GM21717 (cell line): ENCODE measurements at regions not wholly inside any gene's neighbourhood (a gene's known extent, or its start where the extent isn't known, plus 50 kb on each side); places are given as distances from the start of the nearest gene placed in this dataset.

Experiments used
- ATAC-seq: cut with Tn5 transposase; IDR thresholded peaks from one replicate; pipeline ENCODE4 v1.9.1; 2021; ENCODE audit warnings: mild to moderate bottlenecking, moderate library complexity; ENCODE audit not compliant: unreplicated experiment

DNA sequence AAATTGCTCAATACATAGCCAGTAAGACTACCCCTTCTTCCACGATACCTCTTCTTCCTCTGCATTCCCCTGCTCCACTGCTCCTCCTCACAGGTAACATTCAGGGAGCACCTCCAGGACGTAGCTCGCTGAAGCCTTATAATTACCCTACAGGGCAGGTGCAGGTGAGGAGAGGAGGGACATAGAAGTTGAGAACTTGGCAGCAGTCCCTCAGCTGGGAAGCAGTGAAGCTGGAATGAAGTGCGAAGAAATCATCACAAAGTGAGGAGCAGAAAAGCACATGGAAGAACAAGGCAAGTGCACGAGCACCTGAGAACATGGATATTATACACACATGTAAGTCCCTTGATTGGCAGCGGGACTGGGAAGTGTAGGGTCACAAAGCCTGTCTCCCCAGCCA is 118.2 kb downstream of the HSD17B3 start:
- ATAC-seq = no peak

DNA sequence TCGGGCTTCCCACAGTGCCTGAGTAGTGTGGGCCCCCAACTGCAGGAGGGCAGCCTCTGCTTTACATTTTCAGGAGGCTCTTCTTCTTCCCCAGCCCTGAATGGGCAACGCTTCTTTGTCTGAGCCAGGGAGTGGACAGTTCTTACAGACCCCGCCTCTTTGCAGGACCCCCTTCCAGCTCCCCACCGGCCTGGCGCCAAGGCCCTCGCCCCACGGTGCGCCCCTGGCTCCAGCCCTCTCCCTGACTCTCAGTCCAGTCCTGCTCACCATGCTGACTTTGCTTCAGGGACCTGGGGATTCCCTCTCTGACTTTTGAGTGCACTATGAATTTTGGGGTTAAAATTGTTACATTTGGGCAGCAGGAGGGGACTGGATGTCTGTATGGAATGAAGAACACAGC is 123.8 kb downstream of the HSD17B3 start:
- ATAC-seq = no peak

DNA sequence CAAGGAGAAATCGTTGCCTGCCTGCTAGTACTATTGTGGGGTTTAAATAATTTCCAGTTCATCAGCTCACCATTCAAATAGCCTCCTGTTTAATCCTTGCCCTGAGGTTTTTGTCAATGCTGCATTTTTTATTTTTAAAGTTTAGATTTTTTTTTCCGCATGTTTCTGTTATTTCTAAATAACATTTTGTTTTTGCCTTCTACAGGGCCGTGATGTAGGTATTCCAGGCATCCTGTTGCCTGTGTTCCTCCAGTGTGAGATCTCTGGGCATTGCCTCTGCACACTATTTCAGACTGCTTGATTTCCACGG is 124.3 kb downstream of the HSD17B3 start:
- no peak for ATAC-seq

DNA sequence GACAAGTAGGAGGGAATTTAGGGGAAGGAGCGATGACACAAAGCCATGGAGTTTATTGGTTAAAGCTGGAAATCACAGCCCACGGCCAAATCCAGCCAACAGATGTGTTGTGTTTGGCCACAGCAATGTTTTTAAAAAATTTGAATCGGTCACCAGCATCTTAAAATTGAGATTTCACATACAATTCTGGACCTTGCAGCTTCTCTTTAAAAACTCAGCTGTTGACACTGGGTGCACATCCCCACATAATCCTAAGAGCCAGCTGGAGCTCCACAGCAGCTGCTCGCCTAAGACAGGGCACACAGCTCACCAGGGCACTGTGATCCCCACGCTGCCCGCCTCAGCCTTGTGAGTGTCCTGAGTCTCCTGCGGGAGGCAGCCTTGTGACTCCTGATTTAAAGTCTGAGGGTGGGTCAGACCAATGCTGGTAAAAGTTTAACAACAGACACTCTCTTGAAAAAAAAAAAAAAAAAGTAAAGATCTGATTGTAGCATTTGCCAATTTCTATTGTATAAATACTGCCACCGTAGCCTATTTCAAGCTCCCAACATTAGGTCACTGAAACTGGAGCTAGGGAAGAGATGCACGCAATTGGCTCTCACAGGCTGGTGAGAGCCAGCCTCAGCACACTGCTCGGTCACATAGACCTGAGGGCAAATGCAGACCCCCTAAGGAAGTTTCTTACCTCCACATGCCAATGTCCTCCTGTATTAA is 124.8 kb downstream of the HSD17B3 start:
- ATAC-seq = no peak

DNA sequence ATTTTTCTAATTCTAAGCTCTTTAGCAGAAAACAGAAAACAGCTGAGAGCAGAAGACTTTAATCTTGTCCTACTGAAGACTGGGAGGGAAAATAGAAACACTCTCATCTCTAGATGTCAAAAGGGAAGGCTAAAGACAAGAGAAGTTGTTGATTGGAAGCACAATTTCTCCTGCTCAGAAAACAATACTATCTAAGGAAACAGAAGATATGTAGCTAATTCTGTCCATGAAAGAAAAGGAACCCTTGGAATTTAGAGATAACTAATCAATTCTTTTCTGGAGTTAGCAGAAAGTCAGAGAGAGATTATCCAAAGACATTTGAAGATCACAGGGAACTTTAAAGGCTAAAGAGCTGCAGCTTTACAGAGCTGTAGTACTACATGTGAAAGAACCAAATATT is 126.2 kb downstream of the HSD17B3 start:
- ATAC-seq = no peak

DNA sequence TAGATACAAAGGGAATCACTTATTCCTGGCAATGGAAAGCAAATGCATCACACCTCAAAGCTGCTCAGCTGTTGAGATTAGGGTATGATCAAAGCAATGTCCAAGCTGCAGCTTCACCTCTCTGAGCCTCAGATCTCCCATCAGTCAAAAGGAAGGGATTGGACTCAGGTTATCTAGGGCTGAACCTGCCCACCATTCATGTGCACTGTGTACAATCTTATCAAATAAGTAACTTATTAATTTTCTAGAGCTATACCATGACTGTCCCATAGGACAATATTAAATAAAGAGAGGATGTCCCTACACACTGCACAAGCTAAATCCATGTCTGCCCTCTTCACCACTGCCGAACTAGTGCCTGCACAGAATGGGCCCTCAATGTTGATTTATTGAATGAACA is 127.0 kb downstream of the HSD17B3 start:
- no peak for ATAC-seq

DNA sequence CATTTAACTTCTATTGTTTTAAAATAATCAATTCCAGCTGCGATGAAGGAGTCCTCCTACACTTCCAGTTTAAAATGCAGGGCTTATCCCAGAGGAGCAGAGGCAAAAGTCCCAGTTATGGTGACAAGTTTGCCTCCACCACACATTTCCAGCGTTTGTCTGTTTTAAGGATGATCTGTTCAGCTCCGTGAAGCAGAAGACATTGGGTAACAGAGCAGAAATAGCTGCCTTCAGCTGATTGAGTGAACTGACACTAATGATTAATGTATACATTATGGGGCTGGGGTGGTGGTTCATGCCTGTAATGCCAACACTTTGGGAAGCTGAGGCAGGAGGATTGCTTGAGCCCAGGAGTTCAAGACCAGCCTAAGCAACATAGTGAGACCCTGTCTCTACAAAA is 127.6 kb downstream of the HSD17B3 start:
- no peak for ATAC-seq

DNA sequence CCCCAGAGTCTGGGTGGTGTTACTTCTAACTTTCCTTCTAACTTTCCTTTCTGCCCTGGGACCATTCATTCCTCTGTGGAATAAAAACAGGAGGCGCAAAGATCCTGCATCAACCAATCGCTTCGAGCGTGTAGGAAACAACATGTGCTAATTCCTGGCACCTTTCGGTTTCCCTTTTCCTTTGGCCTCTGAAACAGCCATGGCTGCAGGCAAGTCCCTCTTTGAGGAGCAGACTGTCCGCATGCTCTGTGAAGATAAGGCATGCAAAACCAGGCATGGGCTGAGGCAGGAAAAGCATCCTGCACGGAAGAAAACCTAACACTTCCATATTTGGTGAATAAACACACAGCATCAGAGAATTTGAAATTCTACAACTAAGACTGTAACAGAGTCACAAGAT is 128.3 kb downstream of the HSD17B3 start:
- no peak for ATAC-seq

DNA sequence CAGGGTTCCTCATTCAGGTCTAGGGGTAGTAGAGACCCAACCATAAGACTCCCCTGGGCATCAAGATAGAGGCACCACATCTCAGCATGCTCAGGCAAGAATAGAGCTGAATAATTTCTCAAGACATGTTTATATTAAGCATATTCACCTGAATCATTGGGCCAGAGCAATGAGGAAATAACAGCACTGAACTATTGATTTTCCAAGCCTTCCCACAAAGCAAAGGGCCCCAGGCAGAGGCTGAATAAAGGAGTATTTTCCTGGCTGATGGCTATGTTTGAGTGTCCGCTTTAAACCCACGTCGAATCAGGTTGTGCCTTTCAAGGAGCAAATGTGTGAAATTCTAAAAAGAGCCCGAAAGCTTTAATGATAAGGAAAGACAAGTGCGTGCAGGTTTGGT is 129.2 kb downstream of the HSD17B3 start:
- ATAC-seq = no peak

DNA sequence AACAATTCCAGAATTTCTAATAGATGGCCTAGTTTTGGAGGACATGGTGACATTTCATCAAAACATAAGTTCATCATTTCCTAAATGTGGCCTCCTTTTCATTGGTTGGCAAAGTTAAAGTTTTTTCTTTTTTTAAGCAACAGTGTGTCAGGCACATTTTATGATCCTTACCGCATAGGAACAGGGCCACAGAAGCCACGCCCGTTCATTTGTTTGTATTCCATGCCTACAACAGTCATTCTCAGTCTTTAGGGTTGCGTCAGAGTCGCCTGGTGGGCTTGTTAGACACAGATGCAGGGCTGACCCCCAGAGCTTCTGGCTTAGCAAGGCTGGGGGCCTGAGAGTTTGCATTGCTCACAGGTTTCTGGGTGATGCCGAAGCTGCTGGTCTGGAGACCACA is 130.2 kb downstream of the HSD17B3 start:
- no peak for ATAC-seq

DNA sequence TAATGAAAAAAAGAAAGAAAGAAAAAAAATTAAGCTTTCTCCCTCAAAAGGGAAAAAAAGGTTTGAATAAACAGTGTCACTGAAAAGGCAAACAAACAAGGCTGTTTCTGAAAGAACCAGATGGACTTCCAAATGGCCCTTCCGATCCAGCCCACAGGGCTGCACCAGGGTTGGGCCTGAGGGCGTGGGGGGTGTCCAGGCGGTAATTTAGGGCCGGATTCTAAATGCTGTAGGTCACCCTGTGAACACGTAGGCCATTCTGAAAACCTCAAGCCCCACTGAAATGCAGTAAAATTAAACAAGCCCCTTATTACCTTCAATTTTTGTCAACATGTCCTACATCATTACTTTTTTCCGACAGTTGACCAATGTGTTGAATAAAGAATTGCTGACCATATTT is 132.1 kb downstream of the HSD17B3 start:
- no peak for ATAC-seq

DNA sequence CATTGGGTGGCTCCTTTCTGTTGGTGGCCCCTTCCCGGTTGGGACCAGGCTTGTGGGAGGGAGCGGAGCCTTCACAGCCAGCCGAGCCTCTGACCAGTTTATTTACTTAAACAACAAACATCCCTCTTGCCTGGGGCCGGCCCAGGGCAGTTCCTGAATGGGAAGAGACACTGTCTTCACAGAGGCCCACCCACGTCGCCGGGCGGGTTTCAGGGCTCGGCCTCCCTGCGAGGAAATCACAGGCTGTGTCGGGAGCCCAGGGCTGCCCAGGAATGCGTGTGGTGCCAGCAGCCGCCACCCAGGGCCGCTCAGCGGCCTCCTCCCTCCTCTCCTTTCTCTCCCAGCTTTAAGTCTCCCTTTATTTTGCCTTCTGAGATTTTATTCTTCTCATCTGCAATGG is 132.5 kb downstream of the HSD17B3 start:
- no peak for ATAC-seq

DNA sequence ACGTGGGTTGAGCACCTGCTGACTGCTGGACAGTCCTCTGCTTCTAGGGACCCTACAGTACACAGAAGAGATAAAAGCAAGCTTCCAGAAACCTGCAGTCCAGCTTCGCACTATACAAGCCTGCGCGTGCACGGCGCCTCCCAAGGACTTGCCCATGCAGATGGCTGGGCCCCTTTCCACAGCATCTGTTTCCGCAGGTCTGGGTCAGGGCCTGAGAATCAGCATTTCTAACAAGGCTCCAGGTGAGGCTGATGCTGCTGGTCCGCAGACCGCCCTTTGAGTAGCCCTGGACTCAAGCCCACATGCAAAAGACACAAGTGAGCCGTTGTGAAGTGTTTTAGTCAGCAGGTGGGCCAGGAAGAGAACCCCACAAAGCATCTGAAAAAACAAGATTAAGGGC is 133.1 kb downstream of the HSD17B3 start:
- no peak for ATAC-seq

DNA sequence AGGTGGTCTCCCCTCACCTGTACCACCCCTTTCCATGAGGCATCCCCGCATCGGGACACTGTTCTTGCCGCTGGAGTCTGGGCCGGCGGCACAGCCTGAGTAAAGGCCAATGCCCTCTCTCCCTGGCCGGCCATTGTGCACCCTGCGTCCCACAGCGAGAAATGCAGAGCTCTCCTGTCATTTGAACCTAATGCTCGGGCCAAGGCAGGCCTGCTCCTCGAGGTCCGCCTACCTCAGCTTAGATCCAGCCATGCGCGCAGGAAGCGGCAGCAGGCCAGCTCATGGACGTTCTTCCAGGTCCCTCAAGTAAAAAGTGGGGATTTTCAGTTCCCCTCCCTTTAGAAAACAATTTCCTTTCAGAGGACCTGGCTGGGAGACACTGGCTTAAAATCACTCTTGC is 135.0 kb downstream of the HSD17B3 start:
- no peak for ATAC-seq

DNA sequence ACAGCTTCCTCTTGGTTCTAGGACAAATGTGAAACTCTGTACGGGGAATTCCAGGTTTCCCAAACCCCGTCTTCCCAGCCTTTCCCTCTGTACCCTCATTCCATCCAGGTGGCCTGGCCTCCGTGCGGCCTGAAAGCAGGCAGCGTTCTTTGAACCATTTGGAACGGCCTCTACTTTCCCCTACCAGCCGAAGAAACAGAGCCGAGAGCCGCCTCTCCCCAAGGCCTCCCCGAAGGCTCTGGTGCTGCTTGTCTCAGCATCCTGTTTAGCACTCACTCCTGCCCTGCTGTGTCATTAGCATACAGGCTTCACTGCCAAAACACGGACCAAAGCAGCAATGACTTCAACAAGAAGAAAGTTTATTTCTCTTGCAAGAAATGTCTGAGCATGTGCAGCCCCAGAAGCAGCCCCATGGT is 137.7 kb downstream of the HSD17B3 start:
- ATAC-seq = no peak

DNA sequence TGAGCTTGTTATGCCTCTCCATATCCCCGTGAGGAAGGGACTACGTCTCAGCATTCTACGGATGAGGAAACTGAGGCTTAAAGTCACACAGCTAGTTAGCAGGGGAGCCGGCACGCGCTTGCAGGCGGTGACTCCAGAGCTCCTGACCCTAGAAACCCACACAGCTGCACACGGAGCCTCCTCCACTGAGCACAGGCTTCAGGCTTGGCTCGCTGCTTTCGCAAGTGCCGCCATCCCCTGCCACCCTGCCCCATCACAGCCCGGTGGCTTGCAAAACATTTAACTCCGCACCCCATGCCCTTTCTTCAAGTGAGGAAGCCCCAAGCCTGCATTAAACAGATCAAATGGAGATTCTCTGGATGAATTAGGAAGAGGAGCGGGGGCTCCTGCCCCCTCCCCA is 138.3 kb downstream of the HSD17B3 start:
- no peak for ATAC-seq

DNA sequence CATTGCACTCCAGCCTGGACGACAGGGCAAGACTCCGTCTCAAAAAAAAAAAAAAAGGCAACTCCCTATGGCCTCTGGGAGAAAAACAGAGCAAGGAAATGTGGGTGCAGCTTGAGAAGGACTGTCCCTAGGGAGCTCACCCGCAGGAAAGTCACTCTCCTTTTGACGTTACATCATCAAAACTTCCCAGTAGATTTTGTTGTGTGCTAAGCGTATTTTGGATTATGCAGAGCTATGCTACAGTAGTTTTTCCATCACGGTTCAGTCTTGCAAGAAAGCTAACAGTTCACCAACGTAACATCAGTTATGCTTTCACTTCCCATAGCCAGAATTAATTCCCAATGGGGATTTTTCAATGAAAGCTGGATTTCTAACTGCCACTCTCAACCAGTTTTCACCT is 138.8 kb downstream of the HSD17B3 start:
- ATAC-seq = no peak

DNA sequence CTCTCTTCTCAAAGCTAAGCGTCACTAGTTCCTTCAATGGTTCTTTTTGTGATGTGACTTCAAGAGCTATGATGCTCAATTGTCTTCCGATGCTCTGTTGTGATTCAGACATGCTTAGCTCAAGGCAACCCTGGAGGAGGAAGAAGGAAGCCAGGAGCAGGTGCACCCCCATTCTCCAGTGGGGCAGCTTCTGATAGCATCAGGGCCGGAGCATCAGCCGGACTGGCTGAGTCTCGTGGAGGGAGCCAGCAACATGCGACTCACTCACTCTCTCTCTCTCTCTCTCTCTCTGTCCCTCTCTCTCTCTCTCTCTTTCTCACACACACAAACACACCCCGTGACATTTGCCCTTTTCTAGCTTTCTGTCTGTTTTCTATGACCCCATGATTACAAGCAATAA is 140.2 kb downstream of the HSD17B3 start:
- ATAC-seq = no peak

DNA sequence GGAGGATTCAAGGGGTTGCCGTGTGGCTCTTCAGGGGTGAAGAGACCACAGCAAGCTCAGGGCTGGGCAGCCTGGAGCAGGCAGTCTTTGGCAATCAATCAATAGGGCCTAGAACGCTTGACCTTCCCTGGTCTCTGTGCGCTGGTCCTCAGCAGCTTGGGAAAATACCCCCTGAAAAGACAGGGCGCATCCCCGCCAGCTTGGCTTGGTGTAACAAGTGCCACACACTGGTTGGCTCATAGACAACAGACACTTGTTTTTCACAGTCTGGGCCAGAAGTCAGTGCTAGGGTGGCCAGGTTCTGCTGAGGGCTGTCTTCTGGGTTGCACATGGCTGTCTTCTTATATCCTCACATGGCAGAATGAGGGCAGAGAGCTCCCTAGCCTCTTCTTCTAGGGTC is 141.1 kb downstream of the HSD17B3 start:
- ATAC-seq = no peak

DNA sequence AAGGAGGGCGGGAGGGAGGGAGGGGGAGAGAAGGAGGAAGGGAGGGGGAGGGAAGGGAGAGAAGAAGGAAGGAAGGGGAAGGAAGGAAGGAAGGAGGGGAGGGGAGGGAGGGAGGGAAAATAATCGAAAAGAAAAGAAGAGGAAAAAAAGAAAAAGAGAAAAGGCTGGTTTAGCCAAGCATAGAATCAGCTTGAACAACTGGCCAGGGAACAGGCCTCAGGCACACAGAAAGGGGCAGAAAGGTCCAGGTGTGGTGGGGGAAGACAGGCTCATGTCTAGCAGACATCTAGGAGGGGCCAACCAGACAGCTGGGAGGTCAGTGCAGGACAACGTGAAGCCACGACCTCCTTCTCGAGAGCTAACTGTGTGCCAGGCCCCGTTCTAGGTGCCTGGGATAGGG is 141.8 kb downstream of the HSD17B3 start:
- ATAC-seq = no peak

DNA sequence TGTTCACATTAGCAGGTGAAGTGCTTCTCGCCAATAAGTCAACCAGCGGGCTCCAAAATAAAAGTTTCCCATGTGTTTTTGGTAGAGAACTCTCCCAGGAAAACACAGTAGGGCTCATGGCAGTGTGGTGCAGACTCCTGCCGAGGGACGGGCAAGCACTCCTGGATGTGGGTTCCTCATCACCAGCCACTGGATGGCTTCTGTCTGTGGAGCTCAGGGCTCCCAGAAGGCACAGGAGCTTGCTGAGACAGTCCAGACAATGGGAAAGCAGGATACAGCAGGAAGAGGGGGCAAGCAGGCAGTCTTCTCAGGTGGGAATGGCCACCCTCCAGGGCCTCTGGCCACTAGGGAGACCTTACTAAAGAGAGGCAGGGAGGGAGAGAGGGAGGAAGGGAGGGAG is 142.4 kb downstream of the HSD17B3 start:
- no peak for ATAC-seq

DNA sequence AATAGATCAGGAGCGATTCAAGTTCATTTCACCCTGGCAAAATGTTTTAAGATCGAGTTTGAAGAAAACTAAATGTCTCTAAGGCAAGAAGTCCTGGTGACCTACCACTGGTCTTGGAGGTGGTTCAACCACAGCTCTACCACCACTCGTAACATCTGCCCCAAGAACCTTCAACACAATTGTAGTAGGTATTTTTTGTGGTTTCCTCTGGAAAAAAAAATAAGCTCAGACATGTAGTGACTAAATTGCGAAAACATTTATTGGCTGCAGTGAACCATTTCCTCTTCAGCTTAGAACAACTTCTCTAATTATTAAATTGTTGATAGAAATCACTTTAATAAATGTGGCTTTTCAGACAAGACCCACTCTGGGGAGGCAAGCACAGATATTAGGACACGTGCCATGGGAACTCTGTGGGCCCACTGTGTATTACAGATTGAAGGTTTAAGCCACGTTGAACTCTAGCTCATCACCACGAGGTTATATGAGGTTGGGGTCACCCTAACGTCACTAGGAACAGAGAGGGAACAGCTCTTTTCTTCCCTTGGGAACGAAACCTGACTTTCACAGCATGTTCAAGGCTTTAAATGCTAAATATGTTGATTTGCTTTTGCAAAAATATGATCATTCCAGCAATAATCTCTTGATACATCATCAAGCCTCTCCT is 142.9 kb downstream of the HSD17B3 start:
- ATAC-seq = no peak

DNA sequence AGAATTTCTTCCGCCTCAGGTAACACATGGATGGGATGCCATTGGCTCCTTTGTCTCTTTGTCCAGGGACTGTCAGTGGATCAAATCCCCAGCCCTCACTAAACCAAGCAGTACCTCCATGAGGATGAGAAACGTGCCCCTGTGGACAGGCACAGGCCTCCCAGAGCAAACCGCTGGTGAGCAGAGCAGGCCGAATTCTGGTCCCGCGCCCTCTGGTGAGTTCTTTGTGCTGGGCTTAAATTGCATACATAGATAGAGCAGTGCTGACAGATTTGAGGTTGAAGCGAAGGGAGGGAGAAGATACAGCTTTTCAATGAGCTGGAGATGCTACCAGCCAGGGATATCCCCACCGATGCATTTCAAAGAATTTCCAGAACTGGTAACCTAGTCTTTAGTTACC is 143.8 kb downstream of the HSD17B3 start:
- no peak for ATAC-seq
